Right atrium auricular region (tissue), 2 donors: ENCODE measurements at regions not wholly inside any gene's neighbourhood (a gene's known extent, or its start where the extent isn't known, plus 50 kb on each side); places are given as distances from the start of the nearest gene placed in this dataset.

Experiments
- DNase-seq: peaks from one replicate; pipeline ENCODE4 v3.0.0-alpha.2; 2019; ENCODE audit warnings: low spot score
- H3K27ac ChIP-seq, 2 donors: fragments of 200-600 bp; sonication (generic); 1 replicate in 1 of 2; 2 replicates in 1 of 2; pipeline ENCODE4 v1.5.1; 2016 to 2019
- H3K27me3 ChIP-seq, 2 donors: fragments of 200-600 bp; sonication (generic); one replicate each; pipeline versions ENCODE4 v1.5.1 to v1.6.0; 2017 to 2019
- H3K36me3 ChIP-seq: fragments of 200-600 bp; sonication (generic); one replicate; pipeline ENCODE4 v1.5.1; 2016
- H3K4me1 ChIP-seq, 2 donors: fragments of 200-600 bp; sonication (generic); one replicate each; pipeline versions ENCODE4 v1.5.1 to v1.6.0; 2017 to 2019
- H3K4me3 ChIP-seq, 2 donors: fragments of 200-600 bp; sonication (generic); 1 replicate in 1 of 2; 2 replicates in 1 of 2; pipeline ENCODE4 v1.5.1; 2017 to 2019; ENCODE audit warnings: mild to moderate bottlenecking in 1 of 2, moderate library complexity in 1 of 2
- H3K9me3 ChIP-seq, 2 donors: fragments of 200-600 bp; sonication (generic); one replicate each; pipeline ENCODE4 v1.5.1; 2019
- CTCF ChIP-seq, 2 donors: fragments of 200-600 bp; sonication (generic); IDR thresholded peaks; one replicate each; pipeline ENCODE4 v1.5.1; 2019; ENCODE audit warnings: antibody characterized with exemption in 2 of 2

- Histone ChIP-seq H3K36me3 (no peaks in the 10 kb centered on the region), H3K27ac (no peak overlapping the region), H3K4me1 (no peaks in the 10 kb centered on the region), H3K9me3 (no peaks in the 10 kb centered on the region), H3K27me3 (no peaks in the 10 kb centered on the region), H3K4me3 (no peak overlapping the region)
- no peak for DNase-seq
- no peak for TF ChIP-seq CTCF (IDR thresholded peaks at IDR 0.05)
Measured at GRCh38 chr2:193989645-193990044, 1667.4 kb upstream of the SLC39A10 start.

GRCh38 chr2:193988784-193989183 is 1668.2 kb upstream of the SLC39A10 start:
- no peak overlapping the region for H3K4me3 ChIP-seq
- no peaks in the 10 kb centered on the region for H3K27me3 ChIP-seq
- H3K9me3 ChIP-seq = no peaks in the 10 kb centered on the region
- no peak overlapping the region for H3K27ac ChIP-seq
- H3K4me1 ChIP-seq = no peaks in the 10 kb centered on the region
- no peak for DNase-seq
- H3K36me3 ChIP-seq = no peaks in the 10 kb centered on the region
- no peak for TF ChIP-seq CTCF (IDR thresholded peaks at IDR 0.05)

GRCh38 chr2:193985272-193985671 is 1671.8 kb upstream of the SLC39A10 start:
- H3K4me3 ChIP-seq = no peak overlapping the region
- no peak overlapping the region for H3K27ac ChIP-seq
- H3K36me3 ChIP-seq = no peaks in the 10 kb centered on the region
- H3K4me1 ChIP-seq = no peaks in the 10 kb centered on the region
- no peaks in the 10 kb centered on the region for H3K27me3 ChIP-seq
- H3K9me3 ChIP-seq = no peaks in the 10 kb centered on the region
- TF ChIP-seq CTCF (IDR thresholded peaks at IDR 0.05) = no peak
- no peak for DNase-seq

- Histone ChIP-seq H3K4me1 (no peaks in the 10 kb centered on the region), H3K9me3 (peaks cover 0 to 12% of the 10 kb centered on the region in 2 donors), H3K27ac (no peak overlapping the region), H3K4me3 (no peak overlapping the region), H3K36me3 (no peaks in the 10 kb centered on the region), H3K27me3 (no peaks in the 10 kb centered on the region)
- no peak for DNase-seq
- no peak for TF ChIP-seq CTCF (IDR thresholded peaks at IDR 0.05)
Measured at GRCh38 chr2:193980599-193980998, 1676.4 kb upstream of the SLC39A10 start.

- no peak overlapping the region for H3K27ac ChIP-seq
- no peak for TF ChIP-seq CTCF (IDR thresholded peaks at IDR 0.05)
- H3K4me1 ChIP-seq = no peaks in the 10 kb centered on the region
- H3K36me3 ChIP-seq = no peaks in the 10 kb centered on the region
- peaks cover 0 to 10% of the 10 kb centered on the region in 2 donors for H3K9me3 ChIP-seq
- H3K4me3 ChIP-seq = no peak overlapping the region
- H3K27me3 ChIP-seq = no peaks in the 10 kb centered on the region
- DNase-seq = no peak
Measured at GRCh38 chr2:193973781-193974180, 1683.2 kb upstream of the SLC39A10 start.

GRCh38 chr2:193966590-193966989 is 1690.4 kb upstream of the SLC39A10 start:
- H3K4me3 ChIP-seq = no peak overlapping the region
- H3K4me1 ChIP-seq = no peaks in the 10 kb centered on the region
- DNase-seq = no peak
- H3K27me3 ChIP-seq = no peaks in the 10 kb centered on the region
- no peaks in the 10 kb centered on the region for H3K9me3 ChIP-seq
- TF ChIP-seq CTCF (IDR thresholded peaks at IDR 0.05) = no peak
- H3K27ac ChIP-seq = no peak overlapping the region
- H3K36me3 ChIP-seq = no peaks in the 10 kb centered on the region
